Spinal cord (tissue), 9 donors: ENCODE measurements at regions not wholly inside any gene's neighbourhood (a gene's known extent, or its start where the extent isn't known, plus 50 kb on each side); places are given as distances from the start of the nearest gene placed in this dataset.

ENCODE experiments used
- DNase-seq, 6 donors: peaks; one replicate each; pipeline versions ENCODE4 v3.0.0 to v3.0.0-alpha.2; 2013 to 2015; ENCODE audit warnings: low spot score in 6 of 6, low read depth in 4 of 6
- H3K27ac ChIP-seq: one replicate; pipeline ENCODE4 v1.5.1; 2013; ENCODE audit warnings: low read depth, low read length, control low read depth
- H3K27me3 ChIP-seq: one replicate; pipeline ENCODE4 v1.6.1; 2013; ENCODE audit warnings: low read length; ENCODE audit not compliant: control insufficient read depth, insufficient read depth
- H3K36me3 ChIP-seq: one replicate; pipeline ENCODE4 v1.6.1; 2013; ENCODE audit warnings: low read length; ENCODE audit not compliant: control insufficient read depth, insufficient read depth
- H3K4me1 ChIP-seq: one replicate; pipeline ENCODE4 v1.6.1; 2013; ENCODE audit warnings: low read length; ENCODE audit not compliant: control insufficient read depth, insufficient read depth
- H3K4me3 ChIP-seq: one replicate; pipeline ENCODE4 v1.5.1; 2013; ENCODE audit warnings: low read depth, low read length, control low read depth
- H3K9me3 ChIP-seq: one replicate; pipeline ENCODE4 v1.6.1; 2013; ENCODE audit warnings: low read length; ENCODE audit not compliant: control insufficient read depth, insufficient read depth
- WGBS: methylation state at CpG from one replicate; pipeline ENCODE4 v1.1.5; 2013; ENCODE audit warnings: missing lambda C conversion rate; ENCODE audit not compliant: insufficient coverage; 5-methylcytosine and 5-hydroxymethylcytosine counted together
- donor health status: healthy.

DNA sequence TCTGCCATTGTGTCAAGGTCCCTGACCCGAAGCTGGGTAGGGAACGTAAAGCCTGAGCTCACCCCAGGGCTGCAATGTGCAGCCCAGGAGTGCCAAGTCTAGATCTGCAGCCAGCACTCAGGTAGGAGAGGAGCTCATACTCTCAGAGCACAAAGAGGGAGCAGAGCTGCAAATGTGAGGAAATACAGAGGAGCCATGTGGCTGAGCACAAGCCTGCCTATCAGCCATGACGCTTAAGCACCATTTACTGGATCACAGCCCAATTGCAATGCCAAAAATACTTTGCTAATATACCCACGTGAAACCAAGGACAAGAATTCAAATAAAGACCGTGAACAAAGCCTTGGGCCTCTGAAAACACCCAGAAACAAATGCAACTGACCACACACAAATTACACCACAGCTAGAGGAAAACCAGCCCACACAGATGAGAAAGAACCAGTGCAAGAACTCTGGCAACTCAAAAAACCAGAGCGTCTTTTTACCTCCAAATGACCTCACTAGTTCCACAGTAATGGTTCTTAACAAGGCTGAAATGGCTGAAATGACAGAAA lies 69.0 kb upstream of the HPF1 start:
- peak in 1 of 6 donors; percentile 35 for DNase-seq
- H3K27me3 ChIP-seq: no peaks in the 10 kb centered on the region
- H3K9me3 ChIP-seq: no peaks in the 10 kb centered on the region
- no peak overlapping the region for H3K4me3 ChIP-seq
- no peaks in the 10 kb centered on the region for H3K36me3 ChIP-seq
- WGBS: 69% methylated on average over 5 of the region's 6 CpGs
- no peak overlapping the region for H3K27ac ChIP-seq
- H3K4me1 ChIP-seq: no peaks in the 10 kb centered on the region

GRCh38 chr4:169823685-169824084 lies 65.9 kb upstream of the HPF1 start:
- no peaks in the 10 kb centered on the region for H3K4me1 ChIP-seq
- no peak overlapping the region for H3K4me3 ChIP-seq
- 19% methylated on average over 5 of the region's 7 CpGs for whole genome bisulfite sequencing
- no peaks in the 10 kb centered on the region for H3K9me3 ChIP-seq
- no peak overlapping the region for H3K27ac ChIP-seq
- H3K27me3 ChIP-seq: no peaks in the 10 kb centered on the region
- DNase-seq: peak in 2 of 6 donors; percentile 26 to 72
- no peaks in the 10 kb centered on the region for H3K36me3 ChIP-seq

DNA sequence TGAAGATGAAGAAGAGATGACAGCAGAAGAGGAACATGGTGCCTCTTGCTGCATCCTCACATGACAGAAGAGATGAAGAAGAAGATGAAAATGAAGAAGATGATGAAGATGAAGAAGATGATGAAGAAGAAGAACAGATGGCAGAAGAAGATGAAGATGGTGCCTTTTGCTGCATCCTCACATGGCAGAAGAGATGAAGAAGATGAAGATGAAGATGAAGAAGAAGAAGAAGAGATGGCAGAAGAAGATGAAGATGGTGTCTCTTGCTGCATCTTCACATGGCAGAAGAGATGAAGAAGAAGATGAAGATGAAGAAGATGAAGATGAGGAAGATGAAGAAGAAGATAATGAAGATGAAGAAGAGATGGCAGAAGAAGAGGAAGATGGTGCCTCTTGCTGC lies 63.7 kb upstream of the HPF1 start:
- H3K27ac ChIP-seq: no peak overlapping the region
- no peaks in the 10 kb centered on the region for H3K27me3 ChIP-seq
- H3K9me3 ChIP-seq: no peaks in the 10 kb centered on the region
- no peak overlapping the region for H3K4me3 ChIP-seq
- H3K4me1 ChIP-seq: no peaks in the 10 kb centered on the region
- DNase-seq: no peak
- H3K36me3 ChIP-seq: no peaks in the 10 kb centered on the region

DNA sequence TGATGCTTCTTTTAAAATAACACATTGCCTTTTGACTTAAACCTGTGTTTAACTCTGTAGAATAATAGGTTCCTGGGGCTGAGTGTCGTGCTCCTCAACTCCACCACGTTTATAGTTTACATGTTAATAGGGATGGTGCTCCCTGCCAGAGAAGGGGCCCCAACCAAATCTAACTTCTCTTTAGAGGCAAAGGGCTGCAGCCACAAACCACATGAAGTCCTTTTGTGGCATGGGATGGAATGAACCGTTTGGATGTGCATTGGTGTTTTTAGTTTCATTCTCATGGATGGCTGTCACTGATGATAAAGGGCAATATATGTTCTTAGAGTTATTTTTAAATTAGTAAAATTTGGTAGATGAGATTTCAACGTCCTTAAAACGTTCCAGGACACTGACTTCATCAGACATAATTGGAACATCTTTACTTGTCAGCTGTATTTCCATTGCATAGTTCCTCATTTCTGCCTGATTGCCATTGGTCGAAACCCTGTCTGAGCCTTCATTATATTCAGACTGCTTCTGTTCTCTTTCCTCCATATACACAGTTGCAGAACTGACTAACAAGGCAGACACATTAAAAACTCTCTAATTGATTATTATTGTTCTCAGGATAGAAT lies 60.4 kb upstream of the HPF1 start:
- Histone ChIP-seq H3K36me3 (no peaks in the 10 kb centered on the region), H3K4me1 (no peaks in the 10 kb centered on the region), H3K9me3 (no peaks in the 10 kb centered on the region), H3K27ac (no peak overlapping the region), H3K4me3 (no peak overlapping the region), H3K27me3 (no peaks in the 10 kb centered on the region)
- 94% methylated on average over 2 of the region's 6 CpGs for WGBS
- DNase-seq: no peak

- no peak overlapping the region for H3K27ac ChIP-seq
- 95% methylated on average over 1 of the region's 3 CpGs for WGBS
- no peaks in the 10 kb centered on the region for H3K9me3 ChIP-seq
- DNase-seq: no peak
- H3K4me3 ChIP-seq: no peak overlapping the region
- no peaks in the 10 kb centered on the region for H3K27me3 ChIP-seq
- no peaks in the 10 kb centered on the region for H3K36me3 ChIP-seq
- no peaks in the 10 kb centered on the region for H3K4me1 ChIP-seq
Measured at GRCh38 chr4:169815606-169816005, 57.9 kb upstream of the HPF1 start.

DNA sequence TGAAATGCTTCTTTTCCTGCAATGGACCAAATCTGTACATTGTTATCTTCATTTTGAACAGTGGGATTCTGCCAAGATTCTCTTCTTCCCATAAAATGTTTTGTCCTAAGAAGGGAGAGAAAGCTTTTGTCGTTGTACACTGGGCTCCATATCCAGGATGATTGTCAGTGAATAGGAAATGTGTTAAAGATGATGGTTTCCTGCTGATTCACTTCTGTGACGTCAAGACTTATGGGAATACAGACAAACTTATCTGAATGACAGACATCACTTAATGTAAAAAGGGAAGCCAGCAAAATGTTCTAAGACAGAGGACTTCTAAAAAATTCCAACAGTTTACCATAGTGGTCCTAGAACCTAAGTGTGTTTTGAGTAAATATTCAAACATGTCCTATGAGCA lies 53.7 kb upstream of the HPF1 start:
- H3K4me1 ChIP-seq: no peaks in the 10 kb centered on the region
- H3K27ac ChIP-seq: no peak overlapping the region
- no CpG with 5 or more reads among the region's 2 CpGs for WGBS
- no peaks in the 10 kb centered on the region for H3K9me3 ChIP-seq
- H3K27me3 ChIP-seq: no peaks in the 10 kb centered on the region
- no peak for DNase-seq
- no peak overlapping the region for H3K4me3 ChIP-seq
- H3K36me3 ChIP-seq: no peaks in the 10 kb centered on the region

- Histone ChIP-seq H3K27me3 (no peaks in the 10 kb centered on the region), H3K27ac (no peak overlapping the region), H3K36me3 (no peaks in the 10 kb centered on the region), H3K4me3 (no peak overlapping the region), H3K4me1 (no peaks in the 10 kb centered on the region), H3K9me3 (no peaks in the 10 kb centered on the region)
- peak; percentile 56 to 96 (median 80) for DNase-seq
- 39% methylated on average over 2 of the region's 6 CpGs for WGBS
Measured at GRCh38 chr4:169810325-169811323, 52.9 kb upstream of the HPF1 start.

GRCh38 chr4:169807934-169808509 lies 50.3 kb upstream of the HPF1 start:
- Histone ChIP-seq H3K27me3 (no peaks in the 10 kb centered on the region), H3K27ac (no peak overlapping the region), H3K36me3 (no peaks in the 10 kb centered on the region), H3K9me3 (no peaks in the 10 kb centered on the region), H3K4me3 (no peak overlapping the region), H3K4me1 (no peaks in the 10 kb centered on the region)
- no peak for DNase-seq
- WGBS: 90% methylated on average over 2 of the region's 5 CpGs
